IMR-90 (cell line): ENCODE measurements at regions not wholly inside any gene's neighbourhood (a gene's known extent, or its start where the extent isn't known, plus 50 kb on each side); places are given as distances from the start of the nearest gene placed in this dataset.

Experiments
- ATAC-seq: fragments of 200-7000 bp; cut with Tn5 transposase; 2 replicates; pipeline ENCODE4 v1.9.1; 2020; ENCODE audit warnings: low read depth, mild to moderate bottlenecking, moderate library complexity
- BruUV-seq: library from RNA; stranded (reverse); fragments of 400-500 nt; replicated peaks from 2 replicates; lab custom pipeline; 2021; lab: Mats Ljungman, UMichigan
- CTCF ChIA-PET: fragments of 300-600 bp; formaldehyde crosslinking; extraction: SDS; loops from one replicate; lab custom pipeline; 2021; ENCODE audit warnings: antibody characterized with exemption; lab: Yijun Ruan, JAX
- POLR2A ChIA-PET: fragments of 300-600 bp; sonication (Branson Sonifier 250); formaldehyde crosslinking; loops from one replicate; lab custom pipeline; 2022; ENCODE audit warnings: antibody characterized with exemption; ENCODE audit not compliant: unreplicated experiment; lab: Charles Lee
- DNase-seq: peaks from one replicate; pipeline ENCODE4 v3.0.0; 2013
- H2AFZ ChIP-seq: replicated peaks from 2 replicates; pipeline ENCODE3; 2013; ENCODE audit warnings: low read length, mild to moderate bottlenecking; ENCODE audit not compliant: poor library complexity
- H2AK5ac ChIP-seq: 2 replicates; pipeline ENCODE4 v1.6.1; 2013; ENCODE audit warnings: low read depth, low read length, inconsistent platforms
- H2AK9ac ChIP-seq: replicated peaks from 2 replicates; pipeline ENCODE3; 2013; ENCODE audit warnings: mild to moderate bottlenecking, low read depth, low read length, moderate library complexity; ENCODE audit not compliant: poor library complexity
- H2BK120ac ChIP-seq: 2 replicates; pipeline ENCODE4 v1.6.1; 2013; ENCODE audit warnings: low read depth, low read length, inconsistent platforms
- H2BK15ac ChIP-seq: 3 replicates; pipeline ENCODE4 v1.6.1; 2013; ENCODE audit warnings: low read depth, low read length, inconsistent platforms
- H2BK20ac ChIP-seq: 2 replicates; pipeline ENCODE4 v1.6.1; 2013; ENCODE audit warnings: low read depth, mild to moderate bottlenecking, inconsistent platforms, low read length, moderate library complexity
- H2BK5ac ChIP-seq: 2 replicates; pipeline ENCODE4 v1.6.1; 2013; ENCODE audit warnings: mild to moderate bottlenecking, low read depth, low read length, inconsistent platforms; ENCODE audit not compliant: poor library complexity, severe bottlenecking
- H3K14ac ChIP-seq: replicated peaks from 2 replicates; pipeline ENCODE4 v1.6.1; 2013; ENCODE audit warnings: low read depth, low read length, inconsistent platforms
- H3K18ac ChIP-seq: 2 replicates; pipeline ENCODE4 v1.6.1; 2013; ENCODE audit warnings: low read depth, low read length, control low read depth
- H3K23ac ChIP-seq: 2 replicates; pipeline ENCODE4 v1.6.1; 2013; ENCODE audit warnings: low read depth, low read length, inconsistent platforms
- H3K27ac ChIP-seq: 2 replicates; pipeline ENCODE4 v1.5.1; 2013; ENCODE audit warnings: mild to moderate bottlenecking, control low read depth, low read length; ENCODE audit not compliant: insufficient read depth
- H3K27me3 ChIP-seq: 2 replicates; pipeline ENCODE4 v1.6.1; 2013; ENCODE audit warnings: low read length; ENCODE audit not compliant: control insufficient read depth, insufficient read depth
- H3K36me3 ChIP-seq: 2 replicates; pipeline ENCODE4 v1.6.1; 2013; ENCODE audit warnings: low read length, mixed read lengths; ENCODE audit not compliant: control insufficient read depth, insufficient read depth
- H3K4ac ChIP-seq: 2 replicates; pipeline ENCODE4 v1.6.1; 2013; ENCODE audit warnings: low read depth, low read length, inconsistent platforms
- H3K4me1 ChIP-seq: 2 replicates; pipeline ENCODE4 v1.6.1; 2013; ENCODE audit warnings: low read length, mixed read lengths; ENCODE audit not compliant: control insufficient read depth, insufficient read depth
- H3K4me2 ChIP-seq: 2 replicates; pipeline ENCODE4 v1.6.1; 2013; ENCODE audit warnings: low read depth, mild to moderate bottlenecking, control low read depth, low read length, moderate library complexity
- H3K4me3 ChIP-seq: 2 replicates; pipeline ENCODE4 v1.5.1; 2013; ENCODE audit warnings: low read depth, mild to moderate bottlenecking, control low read depth, low read length, moderate library complexity; ENCODE audit not compliant: insufficient read depth
- H3K56ac ChIP-seq: 2 replicates; pipeline ENCODE4 v1.6.1; 2013; ENCODE audit warnings: low read length, inconsistent platforms; ENCODE audit not compliant: insufficient read depth; ENCODE audit errors: extremely low read depth
- H3K79me1 ChIP-seq, 2 experiments: 2 replicates each; pipeline ENCODE4 v1.6.1; 2013; ENCODE audit warnings: low read length in 2 of 2, inconsistent platforms in 1 of 2, low read depth in 1 of 2
- H3K9ac ChIP-seq: 2 replicates; pipeline ENCODE4 v1.6.1; 2013; ENCODE audit warnings: low read depth, low read length, control low read depth
- H3K9me1 ChIP-seq: 2 replicates; pipeline ENCODE4 v1.6.1; 2013; ENCODE audit warnings: low read length, inconsistent platforms; ENCODE audit not compliant: insufficient read depth
- H3K9me3 ChIP-seq: 2 replicates; pipeline ENCODE4 v1.6.1; 2013; ENCODE audit warnings: low read length; ENCODE audit not compliant: control insufficient read depth, insufficient read depth
- H4K20me1 ChIP-seq: 2 replicates; pipeline ENCODE4 v1.6.1; 2013; ENCODE audit warnings: low read length, inconsistent platforms; ENCODE audit not compliant: insufficient read depth
- H4K5ac ChIP-seq: 2 replicates; pipeline ENCODE4 v1.6.1; 2013; ENCODE audit warnings: mild to moderate bottlenecking, low read depth, low read length, control low read depth
- H4K8ac ChIP-seq, 2 experiments: 2 replicates each; pipeline ENCODE4 v1.6.1; 2013; ENCODE audit warnings: low read depth in 2 of 2, low read length in 2 of 2, control low read depth in 1 of 2, inconsistent platforms in 1 of 2
- H4K91ac ChIP-seq: 2 replicates; pipeline ENCODE4 v1.6.1; 2013; ENCODE audit warnings: low read depth, low read length, inconsistent platforms; ENCODE audit not compliant: insufficient read depth
- BHLHE40 ChIP-seq: fragments of 150-350 bp; IDR thresholded peaks from 2 replicates; pipeline ENCODE4 v1.6.1; 2016; ENCODE audit warnings: mild to moderate bottlenecking, low read depth, low read length
- CEBPB ChIP-seq: IDR thresholded peaks from 2 replicates; pipeline ENCODE4 v1.6.1; 2012; ENCODE audit warnings: low read depth, low read length, improper control_type of control experiment
- CHD1 ChIP-seq: IDR thresholded peaks from 2 replicates; pipeline ENCODE4 v1.6.1; 2012; ENCODE audit warnings: low read depth, low read length, improper control_type of control experiment
- ELK1 ChIP-seq: fragments of 150-350 bp; IDR thresholded peaks from 2 replicates; pipeline ENCODE4 v1.6.1; 2016; ENCODE audit warnings: low read depth, mild to moderate bottlenecking, low read length, moderate library complexity, borderline replicate concordance
- FOS ChIP-seq: fragments of 150-350 bp; IDR thresholded peaks from 2 replicates; pipeline ENCODE4 v1.6.1; 2016; ENCODE audit warnings: low read depth, low read length
- MAFK ChIP-seq: IDR thresholded peaks from 2 replicates; pipeline ENCODE4 v1.6.1; 2012; ENCODE audit warnings: low read depth, low read length, improper control_type of control experiment
- MAZ ChIP-seq: IDR thresholded peaks from 2 replicates; pipeline ENCODE4 v1.6.1; 2012; ENCODE audit warnings: low read depth, mild to moderate bottlenecking, low read length, improper control_type of control experiment, moderate library complexity, borderline replicate concordance
- MXI1 ChIP-seq: IDR thresholded peaks from 2 replicates; pipeline ENCODE4 v1.6.1; 2012; ENCODE audit warnings: low read depth, mild to moderate bottlenecking, low read length, moderate library complexity, borderline replicate concordance
- NFE2L2 ChIP-seq: fragments of 150-350 bp; IDR thresholded peaks from 2 replicates; pipeline ENCODE4 v1.6.1; 2016; ENCODE audit warnings: low read depth, mild to moderate bottlenecking, low read length
- POLR2A ChIP-seq: IDR thresholded peaks from 2 replicates; pipeline ENCODE4 v1.6.1; 2012; ENCODE audit warnings: mild to moderate bottlenecking, low read depth, low read length
- RAD21 ChIP-seq: IDR thresholded peaks from 2 replicates; pipeline ENCODE4 v1.6.1; 2012; ENCODE audit warnings: low read length, improper control_type of control experiment
- RCOR1 ChIP-seq: IDR thresholded peaks from 2 replicates; pipeline ENCODE4 v1.6.1; 2012; ENCODE audit warnings: mild to moderate bottlenecking, low read length, improper control_type of control experiment; ENCODE audit not compliant: insufficient replicate concordance
- RFX5 ChIP-seq: IDR thresholded peaks from 2 replicates; pipeline ENCODE4 v1.8.0; 2012; ENCODE audit warnings: low read depth, mild to moderate bottlenecking, low read length, moderate library complexity
- SMC3 ChIP-seq: fragments of 150-350 bp; IDR thresholded peaks from 2 replicates; pipeline ENCODE4 v1.6.1; 2016; ENCODE audit warnings: low read depth, mild to moderate bottlenecking, antibody characterized with exemption, low read length, moderate library complexity
- WGBS, 2 experiments: methylation state at CpG; one replicate each; pipeline versions ENCODE4 v1.1.5 to v1.1.7; 2013; ENCODE audit warnings: missing lambda C conversion rate in 2 of 2; ENCODE audit not compliant: insufficient read length in 1 of 2; ENCODE audit errors: extremely low coverage in 2 of 2; 5-methylcytosine and 5-hydroxymethylcytosine counted together
- dilution Hi-C: fragments of 300-500 bp; cut with HindIII; formaldehyde crosslinking; loops from one replicate; pipeline ENCODE4 v1.14.3; 2018; ENCODE audit warnings: low sequenced_read_pairs; ENCODE audit not compliant: unreplicated experiment
- in situ Hi-C: fragments of 300-500 bp; cut with MboI; formaldehyde crosslinking; loops from 3 replicates; pipeline ENCODE4 v1.14.3; 2019; ENCODE audit warnings: low sequenced_read_pairs, inconsistent platforms, mixed read lengths
- intact Hi-C: fragments of 100-400 bp; cut with micrococcal nuclease; formaldehyde crosslinking; loops from 2 replicates; pipeline ENCODE4 v1.10.0; 2022
- TF ChIP-seq, protein P1 (sequence below): conservative IDR thresholded peaks from 2 replicates; pipeline ENCODE4 v1.5.1; 2012; ENCODE audit warnings: mild to moderate bottlenecking, low read depth, low read length, improper control_type of control experiment

GRCh38 chr18:51617572-51618260, 420.2 kb upstream of the MEX3C start:
- no peaks in the 10 kb centered on the region for H3K9me1 ChIP-seq
- ATAC-seq: no peak
- H3K18ac ChIP-seq: no peak overlapping the region
- no peaks in the 10 kb centered on the region for H4K20me1 ChIP-seq
- ChIA-PET CTCF (no interaction called here), POLR2A (no interaction called here)
- BruUV-seq: no TSS peak
- H3K23ac ChIP-seq: no peak overlapping the region
- DNase-seq: no peak
- H2BK20ac ChIP-seq: no peak overlapping the region
- H2BK120ac ChIP-seq: no peak overlapping the region
- H3K4me2 ChIP-seq: no peak overlapping the region
- peaks cover 24% of the 10 kb centered on the region for H3K9me3 ChIP-seq
- in situ Hi-C loops (no loop called here), intact Hi-C loops (no loop called here), dilution Hi-C loops (no loop called here)
- no peak overlapping the region for H3K4me3 ChIP-seq
- no peak for TF ChIP-seq BHLHE40
- no peak for TF ChIP-seq RFX5
- no peak for TF ChIP-seq MAFK
- no peak for TF ChIP-seq CHD1
- TF ChIP-seq NFE2L2: no peak
- TF ChIP-seq ELK1: no peak
- no peak for TF ChIP-seq FOS
- TF ChIP-seq CEBPB: no peak
- no peak for TF ChIP-seq POLR2A
- TF ChIP-seq, protein P1, sequence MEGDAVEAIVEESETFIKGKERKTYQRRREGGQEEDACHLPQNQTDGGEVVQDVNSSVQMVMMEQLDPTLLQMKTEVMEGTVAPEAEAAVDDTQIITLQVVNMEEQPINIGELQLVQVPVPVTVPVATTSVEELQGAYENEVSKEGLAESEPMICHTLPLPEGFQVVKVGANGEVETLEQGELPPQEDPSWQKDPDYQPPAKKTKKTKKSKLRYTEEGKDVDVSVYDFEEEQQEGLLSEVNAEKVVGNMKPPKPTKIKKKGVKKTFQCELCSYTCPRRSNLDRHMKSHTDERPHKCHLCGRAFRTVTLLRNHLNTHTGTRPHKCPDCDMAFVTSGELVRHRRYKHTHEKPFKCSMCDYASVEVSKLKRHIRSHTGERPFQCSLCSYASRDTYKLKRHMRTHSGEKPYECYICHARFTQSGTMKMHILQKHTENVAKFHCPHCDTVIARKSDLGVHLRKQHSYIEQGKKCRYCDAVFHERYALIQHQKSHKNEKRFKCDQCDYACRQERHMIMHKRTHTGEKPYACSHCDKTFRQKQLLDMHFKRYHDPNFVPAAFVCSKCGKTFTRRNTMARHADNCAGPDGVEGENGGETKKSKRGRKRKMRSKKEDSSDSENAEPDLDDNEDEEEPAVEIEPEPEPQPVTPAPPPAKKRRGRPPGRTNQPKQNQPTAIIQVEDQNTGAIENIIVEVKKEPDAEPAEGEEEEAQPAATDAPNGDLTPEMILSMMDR: no peak
- no peak for TF ChIP-seq SMC3
- no peak for TF ChIP-seq MAZ
- TF ChIP-seq RCOR1: no peak
- TF ChIP-seq RAD21: no peak
- TF ChIP-seq MXI1: no peak
- no peak overlapping the region for H4K91ac ChIP-seq
- no peak overlapping the region for H4K5ac ChIP-seq
- no peak overlapping the region for H3K27ac ChIP-seq
- H4K8ac ChIP-seq: no peak overlapping the region
- no peak overlapping the region for H2BK15ac ChIP-seq
- H3K9ac ChIP-seq: no peak overlapping the region
- no peaks in the 10 kb centered on the region for H3K27me3 ChIP-seq
- H2AK5ac ChIP-seq: no peak overlapping the region
- no peak overlapping the region for H3K14ac ChIP-seq
- WGBS, 2 experiments: no CpG with 5 or more reads among the region's 2 CpGs
- H3K36me3 ChIP-seq: no peaks in the 10 kb centered on the region
- H2BK5ac ChIP-seq: no peak overlapping the region
- H2AFZ ChIP-seq: no peak overlapping the region
- H3K56ac ChIP-seq: no peak overlapping the region
- H2AK9ac ChIP-seq: no peak overlapping the region
- no peaks in the 10 kb centered on the region for H3K79me1 ChIP-seq
- no peak overlapping the region for H3K4ac ChIP-seq
- no peaks in the 10 kb centered on the region for H3K4me1 ChIP-seq
